IMR-90 (cell line): ENCODE measurements at regions not wholly inside any gene's neighbourhood (a gene's known extent, or its start where the extent isn't known, plus 50 kb on each side); places are given as distances from the start of the nearest gene placed in this dataset.

Source experiments
- ATAC-seq: fragments of 200-7000 bp; cut with Tn5 transposase; 2 replicates; pipeline ENCODE4 v1.9.1; 2020; ENCODE audit warnings: low read depth, mild to moderate bottlenecking, moderate library complexity
- BruUV-seq: library from RNA; stranded (reverse); fragments of 400-500 nt; replicated peaks from 2 replicates; lab custom pipeline; 2021; lab: Mats Ljungman, UMichigan
- CTCF ChIA-PET: fragments of 300-600 bp; formaldehyde crosslinking; extraction: SDS; loops from one replicate; lab custom pipeline; 2021; ENCODE audit warnings: antibody characterized with exemption; lab: Yijun Ruan, JAX
- POLR2A ChIA-PET: fragments of 300-600 bp; sonication (Branson Sonifier 250); formaldehyde crosslinking; loops from one replicate; lab custom pipeline; 2022; ENCODE audit warnings: antibody characterized with exemption; ENCODE audit not compliant: unreplicated experiment; lab: Charles Lee
- DNase-seq: peaks from one replicate; pipeline ENCODE4 v3.0.0; 2013
- H2AFZ ChIP-seq: replicated peaks from 2 replicates; pipeline ENCODE3; 2013; ENCODE audit warnings: low read length, mild to moderate bottlenecking; ENCODE audit not compliant: poor library complexity
- H2AK5ac ChIP-seq: 2 replicates; pipeline ENCODE4 v1.6.1; 2013; ENCODE audit warnings: low read depth, low read length, inconsistent platforms
- H2AK9ac ChIP-seq: replicated peaks from 2 replicates; pipeline ENCODE3; 2013; ENCODE audit warnings: mild to moderate bottlenecking, low read depth, low read length, moderate library complexity; ENCODE audit not compliant: poor library complexity
- H2BK120ac ChIP-seq: 2 replicates; pipeline ENCODE4 v1.6.1; 2013; ENCODE audit warnings: low read depth, low read length, inconsistent platforms
- H2BK15ac ChIP-seq: 3 replicates; pipeline ENCODE4 v1.6.1; 2013; ENCODE audit warnings: low read depth, low read length, inconsistent platforms
- H2BK20ac ChIP-seq: 2 replicates; pipeline ENCODE4 v1.6.1; 2013; ENCODE audit warnings: low read depth, mild to moderate bottlenecking, inconsistent platforms, low read length, moderate library complexity
- H2BK5ac ChIP-seq: 2 replicates; pipeline ENCODE4 v1.6.1; 2013; ENCODE audit warnings: mild to moderate bottlenecking, low read depth, low read length, inconsistent platforms; ENCODE audit not compliant: poor library complexity, severe bottlenecking
- H3K14ac ChIP-seq: replicated peaks from 2 replicates; pipeline ENCODE4 v1.6.1; 2013; ENCODE audit warnings: low read depth, low read length, inconsistent platforms
- H3K18ac ChIP-seq: 2 replicates; pipeline ENCODE4 v1.6.1; 2013; ENCODE audit warnings: low read depth, low read length, control low read depth
- H3K23ac ChIP-seq: 2 replicates; pipeline ENCODE4 v1.6.1; 2013; ENCODE audit warnings: low read depth, low read length, inconsistent platforms
- H3K27ac ChIP-seq: 2 replicates; pipeline ENCODE4 v1.5.1; 2013; ENCODE audit warnings: mild to moderate bottlenecking, control low read depth, low read length; ENCODE audit not compliant: insufficient read depth
- H3K27me3 ChIP-seq: 2 replicates; pipeline ENCODE4 v1.6.1; 2013; ENCODE audit warnings: low read length; ENCODE audit not compliant: control insufficient read depth, insufficient read depth
- H3K36me3 ChIP-seq: 2 replicates; pipeline ENCODE4 v1.6.1; 2013; ENCODE audit warnings: low read length, mixed read lengths; ENCODE audit not compliant: control insufficient read depth, insufficient read depth
- H3K4ac ChIP-seq: 2 replicates; pipeline ENCODE4 v1.6.1; 2013; ENCODE audit warnings: low read depth, low read length, inconsistent platforms
- H3K4me1 ChIP-seq: 2 replicates; pipeline ENCODE4 v1.6.1; 2013; ENCODE audit warnings: low read length, mixed read lengths; ENCODE audit not compliant: control insufficient read depth, insufficient read depth
- H3K4me2 ChIP-seq: 2 replicates; pipeline ENCODE4 v1.6.1; 2013; ENCODE audit warnings: low read depth, mild to moderate bottlenecking, control low read depth, low read length, moderate library complexity
- H3K4me3 ChIP-seq: 2 replicates; pipeline ENCODE4 v1.5.1; 2013; ENCODE audit warnings: low read depth, mild to moderate bottlenecking, control low read depth, low read length, moderate library complexity; ENCODE audit not compliant: insufficient read depth
- H3K56ac ChIP-seq: 2 replicates; pipeline ENCODE4 v1.6.1; 2013; ENCODE audit warnings: low read length, inconsistent platforms; ENCODE audit not compliant: insufficient read depth; ENCODE audit errors: extremely low read depth
- H3K79me1 ChIP-seq, 2 experiments: 2 replicates each; pipeline ENCODE4 v1.6.1; 2013; ENCODE audit warnings: low read length in 2 of 2, inconsistent platforms in 1 of 2, low read depth in 1 of 2
- H3K9ac ChIP-seq: 2 replicates; pipeline ENCODE4 v1.6.1; 2013; ENCODE audit warnings: low read depth, low read length, control low read depth
- H3K9me1 ChIP-seq: 2 replicates; pipeline ENCODE4 v1.6.1; 2013; ENCODE audit warnings: low read length, inconsistent platforms; ENCODE audit not compliant: insufficient read depth
- H3K9me3 ChIP-seq: 2 replicates; pipeline ENCODE4 v1.6.1; 2013; ENCODE audit warnings: low read length; ENCODE audit not compliant: control insufficient read depth, insufficient read depth
- H4K20me1 ChIP-seq: 2 replicates; pipeline ENCODE4 v1.6.1; 2013; ENCODE audit warnings: low read length, inconsistent platforms; ENCODE audit not compliant: insufficient read depth
- H4K5ac ChIP-seq: 2 replicates; pipeline ENCODE4 v1.6.1; 2013; ENCODE audit warnings: mild to moderate bottlenecking, low read depth, low read length, control low read depth
- H4K8ac ChIP-seq, 2 experiments: 2 replicates each; pipeline ENCODE4 v1.6.1; 2013; ENCODE audit warnings: low read depth in 2 of 2, low read length in 2 of 2, control low read depth in 1 of 2, inconsistent platforms in 1 of 2
- H4K91ac ChIP-seq: 2 replicates; pipeline ENCODE4 v1.6.1; 2013; ENCODE audit warnings: low read depth, low read length, inconsistent platforms; ENCODE audit not compliant: insufficient read depth
- BHLHE40 ChIP-seq: fragments of 150-350 bp; IDR thresholded peaks from 2 replicates; pipeline ENCODE4 v1.6.1; 2016; ENCODE audit warnings: mild to moderate bottlenecking, low read depth, low read length
- CHD1 ChIP-seq: IDR thresholded peaks from 2 replicates; pipeline ENCODE4 v1.6.1; 2012; ENCODE audit warnings: low read depth, low read length, improper control_type of control experiment
- CTCF ChIP-seq: conservative IDR thresholded peaks from 2 replicates; pipeline ENCODE4 v1.5.1; 2012; ENCODE audit warnings: mild to moderate bottlenecking, low read depth, low read length, improper control_type of control experiment
- ELK1 ChIP-seq: fragments of 150-350 bp; IDR thresholded peaks from 2 replicates; pipeline ENCODE4 v1.6.1; 2016; ENCODE audit warnings: low read depth, mild to moderate bottlenecking, low read length, moderate library complexity, borderline replicate concordance
- FOS ChIP-seq: fragments of 150-350 bp; IDR thresholded peaks from 2 replicates; pipeline ENCODE4 v1.6.1; 2016; ENCODE audit warnings: low read depth, low read length
- MAZ ChIP-seq: IDR thresholded peaks from 2 replicates; pipeline ENCODE4 v1.6.1; 2012; ENCODE audit warnings: low read depth, mild to moderate bottlenecking, low read length, improper control_type of control experiment, moderate library complexity, borderline replicate concordance
- MXI1 ChIP-seq: IDR thresholded peaks from 2 replicates; pipeline ENCODE4 v1.6.1; 2012; ENCODE audit warnings: low read depth, mild to moderate bottlenecking, low read length, moderate library complexity, borderline replicate concordance
- NFE2L2 ChIP-seq: fragments of 150-350 bp; IDR thresholded peaks from 2 replicates; pipeline ENCODE4 v1.6.1; 2016; ENCODE audit warnings: low read depth, mild to moderate bottlenecking, low read length
- POLR2A ChIP-seq: IDR thresholded peaks from 2 replicates; pipeline ENCODE4 v1.6.1; 2012; ENCODE audit warnings: mild to moderate bottlenecking, low read depth, low read length
- RAD21 ChIP-seq: IDR thresholded peaks from 2 replicates; pipeline ENCODE4 v1.6.1; 2012; ENCODE audit warnings: low read length, improper control_type of control experiment
- RCOR1 ChIP-seq: IDR thresholded peaks from 2 replicates; pipeline ENCODE4 v1.6.1; 2012; ENCODE audit warnings: mild to moderate bottlenecking, low read length, improper control_type of control experiment; ENCODE audit not compliant: insufficient replicate concordance
- RFX5 ChIP-seq: IDR thresholded peaks from 2 replicates; pipeline ENCODE4 v1.8.0; 2012; ENCODE audit warnings: low read depth, mild to moderate bottlenecking, low read length, moderate library complexity
- SMC3 ChIP-seq: fragments of 150-350 bp; IDR thresholded peaks from 2 replicates; pipeline ENCODE4 v1.6.1; 2016; ENCODE audit warnings: low read depth, mild to moderate bottlenecking, antibody characterized with exemption, low read length, moderate library complexity
- USF2 ChIP-seq: fragments of 150-350 bp; IDR thresholded peaks from 2 replicates; pipeline ENCODE4 v1.6.1; 2017; ENCODE audit warnings: mild to moderate bottlenecking, antibody characterized with exemption, low read length, low read depth
- WGBS, 2 experiments: methylation state at CpG; one replicate each; pipeline versions ENCODE4 v1.1.5 to v1.1.7; 2013; ENCODE audit warnings: missing lambda C conversion rate in 2 of 2; ENCODE audit not compliant: insufficient read length in 1 of 2; ENCODE audit errors: extremely low coverage in 2 of 2; 5-methylcytosine and 5-hydroxymethylcytosine counted together
- dilution Hi-C: fragments of 300-500 bp; cut with HindIII; formaldehyde crosslinking; loops from one replicate; pipeline ENCODE4 v1.14.3; 2018; ENCODE audit warnings: low sequenced_read_pairs; ENCODE audit not compliant: unreplicated experiment
- in situ Hi-C: fragments of 300-500 bp; cut with MboI; formaldehyde crosslinking; loops from 3 replicates; pipeline ENCODE4 v1.14.3; 2019; ENCODE audit warnings: low sequenced_read_pairs, inconsistent platforms, mixed read lengths
- intact Hi-C: fragments of 100-400 bp; cut with micrococcal nuclease; formaldehyde crosslinking; loops from 2 replicates; pipeline ENCODE4 v1.10.0; 2022

DNA sequence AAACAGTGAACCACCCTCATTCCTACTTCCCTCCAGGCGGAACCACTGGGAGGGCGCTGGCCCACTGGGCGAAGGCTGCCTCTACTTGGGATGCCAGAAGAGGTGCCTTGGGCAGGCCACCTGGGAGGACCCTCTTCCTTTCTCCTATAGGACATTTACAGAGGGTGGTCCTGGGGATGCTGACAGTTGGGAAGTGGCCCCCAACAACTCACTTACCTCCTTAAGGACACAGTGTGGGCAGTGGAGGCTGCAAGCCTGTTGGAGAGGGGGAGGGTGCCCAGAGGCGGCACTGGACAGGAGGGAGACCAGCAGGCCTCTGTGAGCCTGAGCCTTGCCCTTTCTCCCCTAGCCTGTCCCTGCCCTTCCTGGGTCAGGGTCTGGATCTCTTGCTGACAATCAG is 346.4 kb upstream of the HS6ST1 start:
- no CpG with 5 or more reads among the region's 4 CpGs for WGBS, 2 experiments
- H4K91ac ChIP-seq, result no peak overlapping the region
- no peak overlapping the region for H4K5ac ChIP-seq
- no peak overlapping the region for H3K4ac ChIP-seq
- no peak overlapping the region for H2BK20ac ChIP-seq
- no peak overlapping the region for H3K56ac ChIP-seq
- H3K9me3 ChIP-seq, result peaks cover 3% of the 10 kb centered on the region; the same call in 1 of the 2 replicates
- no peaks in the 10 kb centered on the region for H3K36me3 ChIP-seq
- H2AFZ ChIP-seq, result no peak overlapping the region
- H3K27ac ChIP-seq, result no peak overlapping the region
- H3K9me1 ChIP-seq, result no peaks in the 10 kb centered on the region
- no peaks in the 10 kb centered on the region for H3K79me1 ChIP-seq
- no peak overlapping the region for H2AK9ac ChIP-seq
- dilution Hi-C loops (no loop called here), in situ Hi-C loops (no loop called here), intact Hi-C loops (no loop called here)
- no peak for TF ChIP-seq FOS
- no peak for TF ChIP-seq ELK1
- no peak for TF ChIP-seq BHLHE40
- TF ChIP-seq CTCF, result no peak
- TF ChIP-seq NFE2L2, result no peak
- TF ChIP-seq SMC3, result no peak
- TF ChIP-seq POLR2A, result no peak
- TF ChIP-seq MAZ, result no peak
- no peak for TF ChIP-seq RFX5
- no peak for TF ChIP-seq MXI1
- no peak for TF ChIP-seq RCOR1
- TF ChIP-seq RAD21, result no peak
- TF ChIP-seq CHD1, result no peak
- TF ChIP-seq USF2, result no peak
- H3K27me3 ChIP-seq, result peaks cover 33% of the 10 kb centered on the region
- DNase-seq (no peak), ATAC-seq (no peak)
- H2BK120ac ChIP-seq, result no peak overlapping the region
- no peak overlapping the region for H2BK5ac ChIP-seq
- no peak overlapping the region for H3K4me3 ChIP-seq
- H3K4me2 ChIP-seq, result no peak overlapping the region
- H4K8ac ChIP-seq, result no peak overlapping the region
- H4K20me1 ChIP-seq, result no peaks in the 10 kb centered on the region
- H2AK5ac ChIP-seq, result no peak overlapping the region
- no peaks in the 10 kb centered on the region; the same call in 1 of the 2 replicates for H3K4me1 ChIP-seq
- no peak overlapping the region for H3K9ac ChIP-seq
- no peak overlapping the region for H3K14ac ChIP-seq
- H3K23ac ChIP-seq, result no peak overlapping the region
- ChIA-PET CTCF (interaction anchor here (1.2 kb wide), 1 partner anchor 10 kb away, joined by 4 read pairs; no protein-coding TSS in a partner anchor), POLR2A (no interaction called here)
- H2BK15ac ChIP-seq, result no peak overlapping the region
- no peak overlapping the region for H3K18ac ChIP-seq
- BruUV-seq, result no TSS peak
